SU-DHL-6 (cell line): ENCODE measurements at regions not wholly inside any gene's neighbourhood (a gene's known extent, or its start where the extent isn't known, plus 50 kb on each side); places are given as distances from the start of the nearest gene placed in this dataset.

Experiments
- H2AFZ ChIP-seq: fragments of 200-600 bp; sonication (generic); 2 replicates; pipeline ENCODE4 v1.6.1; 2014; ENCODE audit warnings: low read depth, mild to moderate bottlenecking, moderate library complexity, mixed read lengths, antibody characterized with exemption, low read length; ENCODE audit not compliant: severe bottlenecking
- H3F3A ChIP-seq: fragments of 200-600 bp; shearing (Covaris generic); 2 replicates; pipeline ENCODE4 v1.6.0; 2016; ENCODE audit warnings: antibody characterized with exemption, mild to moderate bottlenecking; ENCODE audit not compliant: insufficient read depth
- H3K27ac ChIP-seq: fragments of 200-600 bp; sonication (generic); 2 replicates; pipeline ENCODE4 v1.5.1; 2016; ENCODE audit warnings: low read depth, mild to moderate bottlenecking, low read length, moderate library complexity, mixed read lengths
- H3K27me3 ChIP-seq: fragments of 200-600 bp; sonication (generic), shearing (Covaris generic); 2 replicates; pipeline ENCODE4 v1.6.0; 2014; ENCODE audit warnings: mild to moderate bottlenecking, low read length
- H3K36me3 ChIP-seq: fragments of 200-600 bp; sonication (generic); 2 replicates; pipeline ENCODE4 v1.6.1; 2014; ENCODE audit warnings: mild to moderate bottlenecking, low read length, mixed read lengths
- H3K4me2 ChIP-seq: fragments of 300-600, 200-600 bp; shearing (Covaris generic), sonication (generic); 2 replicates; pipeline ENCODE4 v1.6.0; 2014; ENCODE audit warnings: low read length, low read depth, mild to moderate bottlenecking; ENCODE audit not compliant: poor library complexity, severe bottlenecking
- H3K4me3 ChIP-seq: fragments of 200-600 bp; sonication (generic); 2 replicates; pipeline ENCODE4 v1.5.1; 2014; ENCODE audit warnings: antibody characterized with exemption, low read length, mild to moderate bottlenecking, mixed read lengths; ENCODE audit not compliant: insufficient read depth, poor library complexity, severe bottlenecking
- H3K79me2 ChIP-seq: fragments of 200-600 bp; sonication (generic); 2 replicates; pipeline ENCODE4 v1.6.1; 2014; ENCODE audit warnings: mild to moderate bottlenecking, low read length, moderate library complexity; ENCODE audit not compliant: insufficient read depth
- H3K9ac ChIP-seq: fragments of 200-600 bp; sonication (generic); 2 replicates; pipeline ENCODE4 v1.7.0; 2014; ENCODE audit warnings: mild to moderate bottlenecking, low read length
- H3K9me2 ChIP-seq: fragments of 200-600 bp; sonication (generic); replicated peaks from 2 replicates; pipeline ENCODE4 v1.6.1; 2014; ENCODE audit warnings: low read length; ENCODE audit not compliant: insufficient read depth
- H3K9me3 ChIP-seq: fragments of 200-600 bp; sonication (generic); 2 replicates; pipeline ENCODE4 v1.6.1; 2014; ENCODE audit warnings: low read length, mixed read lengths; ENCODE audit not compliant: insufficient read depth
- H4K20me1 ChIP-seq: fragments of 200-600 bp; sonication (generic); 2 replicates; pipeline ENCODE4 v1.6.1; 2014; ENCODE audit warnings: low read depth, mild to moderate bottlenecking, antibody characterized with exemption, low read length, moderate library complexity, mixed read lengths
- EZH2phosphoT487 ChIP-seq: fragments of 200-600 bp; sonication (generic), shearing (Covaris generic); conservative IDR thresholded peaks from 2 replicates; pipeline ENCODE4 v1.6.1; 2018; ENCODE audit warnings: mild to moderate bottlenecking, antibody characterized with exemption, low read length, moderate library complexity, mixed read lengths
- TF ChIP-seq, protein P1 (sequence below): fragments of 200-600 bp; sonication (generic); IDR thresholded peaks from one replicate; pipeline ENCODE4 v1.5.1; 2017; ENCODE audit warnings: antibody characterized with exemption, mild to moderate bottlenecking, low read length, moderate library complexity; ENCODE audit not compliant: insufficient read depth, poor library complexity, severe bottlenecking

DNA sequence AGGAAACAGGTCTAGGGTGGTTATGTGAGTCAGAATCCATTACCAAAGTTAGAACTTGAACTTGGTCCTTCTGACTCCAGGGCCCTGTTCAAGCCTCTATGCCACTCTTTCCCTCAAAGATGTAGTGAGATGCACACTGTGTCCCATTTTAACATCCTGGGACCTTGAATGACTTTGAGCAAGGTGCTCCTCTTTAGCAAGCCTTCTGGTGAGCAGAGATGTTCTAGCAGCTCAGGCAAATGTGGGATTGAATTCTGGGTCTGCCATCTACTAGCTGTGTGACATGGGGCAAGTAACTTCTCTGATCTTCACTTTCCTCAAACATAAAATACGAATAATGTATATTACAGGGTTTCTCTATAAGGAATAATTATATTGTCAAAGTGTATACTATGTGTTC, 294.0 kb upstream of the CXCR4 start:
- no peaks in the 10 kb centered on the region for H3K36me3 ChIP-seq
- H3F3A ChIP-seq, result no peaks in the 10 kb centered on the region
- H3K27ac ChIP-seq, result no peak overlapping the region
- TF ChIP-seq, protein P1, sequence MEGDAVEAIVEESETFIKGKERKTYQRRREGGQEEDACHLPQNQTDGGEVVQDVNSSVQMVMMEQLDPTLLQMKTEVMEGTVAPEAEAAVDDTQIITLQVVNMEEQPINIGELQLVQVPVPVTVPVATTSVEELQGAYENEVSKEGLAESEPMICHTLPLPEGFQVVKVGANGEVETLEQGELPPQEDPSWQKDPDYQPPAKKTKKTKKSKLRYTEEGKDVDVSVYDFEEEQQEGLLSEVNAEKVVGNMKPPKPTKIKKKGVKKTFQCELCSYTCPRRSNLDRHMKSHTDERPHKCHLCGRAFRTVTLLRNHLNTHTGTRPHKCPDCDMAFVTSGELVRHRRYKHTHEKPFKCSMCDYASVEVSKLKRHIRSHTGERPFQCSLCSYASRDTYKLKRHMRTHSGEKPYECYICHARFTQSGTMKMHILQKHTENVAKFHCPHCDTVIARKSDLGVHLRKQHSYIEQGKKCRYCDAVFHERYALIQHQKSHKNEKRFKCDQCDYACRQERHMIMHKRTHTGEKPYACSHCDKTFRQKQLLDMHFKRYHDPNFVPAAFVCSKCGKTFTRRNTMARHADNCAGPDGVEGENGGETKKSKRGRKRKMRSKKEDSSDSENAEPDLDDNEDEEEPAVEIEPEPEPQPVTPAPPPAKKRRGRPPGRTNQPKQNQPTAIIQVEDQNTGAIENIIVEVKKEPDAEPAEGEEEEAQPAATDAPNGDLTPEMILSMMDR, result no peak
- TF ChIP-seq EZH2phosphoT487, result no peak
- H2AFZ ChIP-seq, result no peak overlapping the region
- no peaks in the 10 kb centered on the region for H3K9me2 ChIP-seq
- H3K9ac ChIP-seq, result no peak overlapping the region
- no peaks in the 10 kb centered on the region for H3K79me2 ChIP-seq
- H3K9me3 ChIP-seq, result no peaks in the 10 kb centered on the region
- no peaks in the 10 kb centered on the region for H4K20me1 ChIP-seq
- H3K4me3 ChIP-seq, result no peak overlapping the region
- no peaks in the 10 kb centered on the region for H3K27me3 ChIP-seq
- no peak overlapping the region for H3K4me2 ChIP-seq

DNA sequence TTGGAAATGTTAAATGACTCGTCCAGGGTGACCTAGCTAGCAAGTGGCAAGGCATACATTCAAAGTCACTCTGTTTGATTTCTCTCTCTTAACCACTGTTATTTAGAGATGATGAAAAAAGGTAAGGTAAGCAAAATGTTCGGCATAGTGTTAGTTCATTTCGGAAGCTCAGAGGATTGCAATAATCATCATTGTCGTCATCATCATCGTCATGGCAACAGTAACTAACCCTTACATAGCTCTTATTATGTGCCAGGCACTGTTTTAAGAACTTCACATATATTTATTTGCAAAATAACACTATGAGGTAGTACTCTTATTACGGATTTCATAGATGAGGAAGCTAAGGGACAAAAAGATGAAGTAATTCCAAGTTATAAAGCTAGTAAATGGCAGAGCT, 292.7 kb upstream of the CXCR4 start:
- H2AFZ ChIP-seq, result no peak overlapping the region
- H3K4me2 ChIP-seq, result no peak overlapping the region
- TF ChIP-seq, protein P1, result no peak
- TF ChIP-seq EZH2phosphoT487, result no peak
- no peak overlapping the region for H3K27ac ChIP-seq
- no peaks in the 10 kb centered on the region for H3K9me2 ChIP-seq
- H3K9me3 ChIP-seq, result no peaks in the 10 kb centered on the region
- no peak overlapping the region for H3K9ac ChIP-seq
- H3F3A ChIP-seq, result no peaks in the 10 kb centered on the region
- no peak overlapping the region for H3K4me3 ChIP-seq
- H3K36me3 ChIP-seq, result no peaks in the 10 kb centered on the region
- H3K27me3 ChIP-seq, result no peaks in the 10 kb centered on the region
- H4K20me1 ChIP-seq, result no peaks in the 10 kb centered on the region
- H3K79me2 ChIP-seq, result no peaks in the 10 kb centered on the region

DNA sequence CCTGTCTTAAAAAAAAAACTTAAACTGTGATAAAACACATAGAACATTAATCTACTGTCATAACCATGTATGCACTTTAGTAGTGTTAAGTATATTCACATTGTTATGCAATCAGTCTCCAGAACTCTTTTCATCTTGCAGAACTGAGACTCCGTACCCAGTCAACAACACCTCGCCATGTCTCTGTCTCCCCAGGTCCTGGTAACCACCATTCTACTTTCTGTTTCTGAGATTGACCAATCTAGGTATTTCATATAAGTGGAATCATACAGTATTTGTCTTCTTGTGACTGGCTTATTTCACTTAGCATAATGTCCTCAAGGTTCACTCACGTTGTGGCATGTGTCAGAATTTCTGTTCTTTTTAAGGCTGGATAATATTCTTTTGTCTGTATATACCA, 290.8 kb upstream of the CXCR4 start:
- H3K27ac ChIP-seq, result no peak overlapping the region
- TF ChIP-seq, protein P1, result no peak
- no peak for TF ChIP-seq EZH2phosphoT487
- H3K9me2 ChIP-seq, result no peaks in the 10 kb centered on the region
- no peak overlapping the region for H3K4me2 ChIP-seq
- no peaks in the 10 kb centered on the region for H3K36me3 ChIP-seq
- H3K9me3 ChIP-seq, result no peaks in the 10 kb centered on the region
- H3K9ac ChIP-seq, result no peak overlapping the region
- no peak overlapping the region for H2AFZ ChIP-seq
- H4K20me1 ChIP-seq, result no peaks in the 10 kb centered on the region
- H3K4me3 ChIP-seq, result no peak overlapping the region
- H3F3A ChIP-seq, result no peaks in the 10 kb centered on the region
- no peaks in the 10 kb centered on the region for H3K79me2 ChIP-seq
- no peaks in the 10 kb centered on the region for H3K27me3 ChIP-seq

DNA sequence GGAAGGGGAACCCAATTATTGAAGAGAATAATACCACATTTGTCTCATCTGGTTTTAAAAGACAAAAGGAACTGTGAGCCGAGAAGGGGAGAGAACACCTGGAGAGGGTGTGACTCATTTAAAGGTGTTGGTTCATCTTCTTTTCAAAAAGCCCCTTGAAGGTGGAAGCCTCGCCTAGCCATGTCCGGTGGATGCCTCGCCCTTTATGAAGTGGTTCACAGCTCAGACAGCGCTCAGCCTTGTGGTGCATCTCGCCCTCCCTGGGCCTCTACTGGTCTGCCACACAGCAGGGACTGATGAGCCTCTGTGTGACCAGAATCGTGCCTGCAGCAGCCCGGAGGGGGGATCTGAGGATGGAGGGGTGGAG, 290.0 kb upstream of the CXCR4 start:
- Histone ChIP-seq H3K9ac (no peak overlapping the region), H3K27me3 (no peaks in the 10 kb centered on the region), H3K9me2 (no peaks in the 10 kb centered on the region), H3K79me2 (no peaks in the 10 kb centered on the region), H3K4me3 (no peak overlapping the region), H2AFZ (no peak overlapping the region), H3F3A (no peaks in the 10 kb centered on the region), H3K4me2 (no peak overlapping the region), H3K27ac (no peak overlapping the region), H3K36me3 (no peaks in the 10 kb centered on the region), H3K9me3 (no peaks in the 10 kb centered on the region), H4K20me1 (no peaks in the 10 kb centered on the region)
- TF ChIP-seq, protein P1, result no peak
- no peak for TF ChIP-seq EZH2phosphoT487
